Sigmoid colon (tissue), 6 donors: ENCODE measurements at regions not wholly inside any gene's neighbourhood (a gene's known extent, or its start where the extent isn't known, plus 50 kb on each side); places are given as distances from the start of the nearest gene placed in this dataset.

ENCODE experiments used
- DNase-seq: peaks from one replicate; pipeline ENCODE4 v3.0.0-alpha.2; 2019
- H3K27ac ChIP-seq, 4 donors: fragments of 200-600 bp; sonication (generic); one replicate each; pipeline ENCODE4 v1.5.1; 2016 to 2019; ENCODE audit warnings: mild to moderate bottlenecking in 1 of 4
- H3K27me3 ChIP-seq, 3 donors: fragments of 200-600 bp; sonication (generic); one replicate each; pipeline ENCODE4 v1.5.1; 2019; ENCODE audit warnings: mild to moderate bottlenecking in 1 of 3
- H3K36me3 ChIP-seq, 4 donors: fragments of 200-600 bp; sonication (generic); one replicate each; pipeline ENCODE4 v1.5.1; 2016 to 2019
- H3K4me1 ChIP-seq, 4 donors: fragments of 200-600 bp; sonication (generic); one replicate each; pipeline ENCODE4 v1.5.1; 2017 to 2019
- H3K4me3 ChIP-seq, 4 donors: fragments of 200-600 bp; sonication (generic); one replicate each; pipeline ENCODE4 v1.5.1; 2017 to 2019; ENCODE audit warnings: mild to moderate bottlenecking in 2 of 4, moderate library complexity in 1 of 4
- H3K9me3 ChIP-seq, 4 donors: fragments of 200-600 bp in 3 of 4; sonication (generic) in 3 of 4; one replicate each; pipeline versions ENCODE4 v1.5.1 to v1.6.1; 2013 to 2019
- EP300 ChIP-seq, 4 donors: sonication (generic); formaldehyde crosslinking; IDR thresholded peaks; one replicate each; pipeline ENCODE4 v1.6.1; 2017; ENCODE audit warnings: antibody characterized with exemption in 4 of 4
- POLR2A ChIP-seq, 2 donors: fragments of 450-650 bp; IDR thresholded peaks; one replicate each; pipeline ENCODE4 v1.6.1; 2016; ENCODE audit warnings: antibody characterized with exemption in 2 of 2, mild to moderate bottlenecking in 2 of 2, moderate library complexity in 2 of 2
- POLR2AphosphoS5 ChIP-seq, 4 donors: sonication (generic); formaldehyde crosslinking; IDR thresholded peaks; one replicate each; pipeline ENCODE4 v1.6.1; 2017; ENCODE audit warnings: antibody characterized with exemption in 4 of 4
- WGBS, 2 donors: extraction: QIAGEN DNeasy Blood & Tissue Kit; methylation state at CpG; one replicate each; pipeline ENCODE4 v1.1.7; 2013; 5-methylcytosine and 5-hydroxymethylcytosine counted together
- intact Hi-C: fragments of 100-400 bp; cut with DNase I; formaldehyde crosslinking; loops from one replicate; pipeline ENCODE4 v1.15.1; 2023
- TF ChIP-seq, protein P1 (sequence below), 4 experiments: fragments of 450-650 bp in 3 of 4; fragments of 200-600 bp in 1 of 4; IDR thresholded peaks; one replicate each; pipeline ENCODE4 v1.5.1; 2016 to 2019; ENCODE audit warnings: antibody characterized with exemption in 4 of 4, mild to moderate bottlenecking in 3 of 4, moderate library complexity in 2 of 4
- donor health status: healthy with polysubstance abuse.
- donor health status: healthy.

- no peak for TF ChIP-seq POLR2AphosphoS5 (IDR thresholded peaks at IDR 0.05)
- TF ChIP-seq, protein P1, sequence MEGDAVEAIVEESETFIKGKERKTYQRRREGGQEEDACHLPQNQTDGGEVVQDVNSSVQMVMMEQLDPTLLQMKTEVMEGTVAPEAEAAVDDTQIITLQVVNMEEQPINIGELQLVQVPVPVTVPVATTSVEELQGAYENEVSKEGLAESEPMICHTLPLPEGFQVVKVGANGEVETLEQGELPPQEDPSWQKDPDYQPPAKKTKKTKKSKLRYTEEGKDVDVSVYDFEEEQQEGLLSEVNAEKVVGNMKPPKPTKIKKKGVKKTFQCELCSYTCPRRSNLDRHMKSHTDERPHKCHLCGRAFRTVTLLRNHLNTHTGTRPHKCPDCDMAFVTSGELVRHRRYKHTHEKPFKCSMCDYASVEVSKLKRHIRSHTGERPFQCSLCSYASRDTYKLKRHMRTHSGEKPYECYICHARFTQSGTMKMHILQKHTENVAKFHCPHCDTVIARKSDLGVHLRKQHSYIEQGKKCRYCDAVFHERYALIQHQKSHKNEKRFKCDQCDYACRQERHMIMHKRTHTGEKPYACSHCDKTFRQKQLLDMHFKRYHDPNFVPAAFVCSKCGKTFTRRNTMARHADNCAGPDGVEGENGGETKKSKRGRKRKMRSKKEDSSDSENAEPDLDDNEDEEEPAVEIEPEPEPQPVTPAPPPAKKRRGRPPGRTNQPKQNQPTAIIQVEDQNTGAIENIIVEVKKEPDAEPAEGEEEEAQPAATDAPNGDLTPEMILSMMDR (IDR thresholded peaks at IDR 0.05), result no peak
- no peak for TF ChIP-seq POLR2A (IDR thresholded peaks at IDR 0.05)
- TF ChIP-seq EP300 (IDR thresholded peaks at IDR 0.05), result no peak
- no peak overlapping the region for H3K4me3 ChIP-seq
- peaks cover 0 to 43% (median 23%) of the 10 kb centered on the region in 4 donors for H3K4me1 ChIP-seq
- no peaks in the 10 kb centered on the region for H3K27me3 ChIP-seq
- H3K27ac ChIP-seq, result no peak overlapping the region
- 14 to 53% methylated on average over 5 of the region's 5 CpGs for WGBS, 2 donors
- H3K36me3 ChIP-seq, result no peaks in the 10 kb centered on the region
- H3K9me3 ChIP-seq, result no peaks in the 10 kb centered on the region
- intact Hi-C loops, result loop anchor here (5.0 kb wide), 1 partner anchor 108 kb away; no protein-coding TSS in a partner anchor
- no peak for DNase-seq
These were observed 87.0 kb downstream of the CD164 start for GRCh38 chr6:109295109-109295773.

DNA sequence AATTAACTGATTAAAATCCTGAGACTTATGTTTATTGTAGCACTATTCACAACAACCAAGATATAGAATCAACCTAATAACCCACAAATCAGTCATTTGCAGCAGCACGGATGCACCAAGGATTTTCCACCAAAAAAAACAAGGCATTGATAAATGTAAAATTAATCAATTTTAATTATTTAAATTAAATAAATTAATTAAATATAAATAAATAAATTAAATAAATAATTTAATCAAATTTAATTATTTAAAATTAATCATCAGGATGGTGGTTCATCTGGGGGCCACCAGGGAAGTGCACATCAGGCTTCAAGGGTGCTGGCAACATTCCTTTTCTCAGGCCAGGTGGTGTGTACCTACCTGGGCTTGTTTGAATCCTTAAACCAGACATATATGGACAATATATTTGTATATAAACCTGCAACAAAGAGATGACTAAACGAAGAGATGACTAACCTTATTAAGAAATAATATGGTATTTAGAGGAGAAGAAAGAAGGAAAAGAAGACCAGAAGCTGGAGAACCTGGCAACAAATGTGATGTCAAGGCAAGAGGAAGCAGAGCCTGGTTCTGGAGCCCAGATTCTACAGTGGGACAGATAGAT is 89.2 kb downstream of the CD164 start:
- DNase-seq, result no peak
- H3K9me3 ChIP-seq, result no peaks in the 10 kb centered on the region
- no peaks in the 10 kb centered on the region for H3K36me3 ChIP-seq
- no peak overlapping the region for H3K4me3 ChIP-seq
- WGBS, 2 donors, result 73 to 88% methylated on average over 2 of the region's 2 CpGs
- intact Hi-C loops, result no loop called here
- no peak overlapping the region for H3K27ac ChIP-seq
- H3K4me1 ChIP-seq, result peaks cover 0 to 22% (median 7%) of the 10 kb centered on the region in 4 donors
- no peaks in the 10 kb centered on the region for H3K27me3 ChIP-seq
- no peak for TF ChIP-seq POLR2AphosphoS5 (IDR thresholded peaks at IDR 0.05)
- TF ChIP-seq, protein P1 (IDR thresholded peaks at IDR 0.05), result no peak
- no peak for TF ChIP-seq EP300 (IDR thresholded peaks at IDR 0.05)
- no peak for TF ChIP-seq POLR2A (IDR thresholded peaks at IDR 0.05)

DNA sequence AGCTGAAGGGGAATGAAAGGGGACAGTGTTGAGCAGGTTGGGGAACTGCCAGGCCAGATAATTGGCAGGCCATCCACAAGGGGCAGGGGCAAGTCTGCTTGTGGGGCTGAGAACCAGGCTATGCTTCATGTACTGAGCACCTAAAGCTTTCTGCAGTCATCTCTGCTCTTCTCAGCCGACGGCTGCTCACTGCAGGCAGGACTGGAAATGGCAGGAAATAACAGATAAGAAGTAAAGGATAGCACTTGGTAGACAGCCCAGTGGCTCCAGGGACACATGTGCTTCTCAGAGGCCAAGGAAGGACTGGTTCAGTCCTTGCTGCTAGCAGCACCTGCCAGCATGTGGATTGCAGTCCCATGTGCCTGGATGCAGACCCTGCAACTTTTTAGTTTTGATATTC is 89.8 kb downstream of the CD164 start:
- no peak for DNase-seq
- Histone ChIP-seq H3K27me3 (no peaks in the 10 kb centered on the region), H3K27ac (no peak overlapping the region), H3K9me3 (no peaks in the 10 kb centered on the region), H3K4me1 (peaks cover 0 to 15% (median 3%) of the 10 kb centered on the region in 4 donors), H3K4me3 (no peak overlapping the region), H3K36me3 (no peaks in the 10 kb centered on the region)
- intact Hi-C loops, result no loop called here
- TF ChIP-seq POLR2A (IDR thresholded peaks at IDR 0.05), result no peak
- TF ChIP-seq EP300 (IDR thresholded peaks at IDR 0.05), result no peak
- TF ChIP-seq POLR2AphosphoS5 (IDR thresholded peaks at IDR 0.05), result no peak
- TF ChIP-seq, protein P1 (IDR thresholded peaks at IDR 0.05), result no peak
- 15 to 62% methylated on average over 2 of the region's 2 CpGs for WGBS, 2 donors

DNA sequence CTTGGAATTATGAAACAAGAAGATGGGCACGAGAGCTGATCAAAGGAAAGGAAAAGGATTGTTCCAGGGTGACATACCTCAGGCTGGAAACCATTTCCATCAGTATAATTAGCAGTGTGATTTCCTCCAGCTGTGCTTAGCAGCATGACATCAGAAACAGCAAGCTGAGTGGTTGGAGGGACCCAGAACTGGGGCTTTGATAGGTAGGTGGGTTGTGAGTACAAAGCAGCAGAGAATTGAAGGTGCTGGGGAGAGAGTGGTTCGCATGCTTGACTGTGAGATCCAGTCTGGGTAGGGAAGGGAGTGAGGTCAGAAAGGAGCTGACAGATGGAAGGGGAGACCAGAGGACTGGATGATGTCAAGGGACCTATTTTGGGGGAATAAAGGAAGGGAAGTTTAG is 90.4 kb downstream of the CD164 start:
- H3K4me1 ChIP-seq, result peaks cover 0 to 10% (median 3%) of the 10 kb centered on the region in 4 donors
- WGBS, 2 donors, result 62 to 69% methylated on average over 2 of the region's 2 CpGs
- no peak overlapping the region for H3K4me3 ChIP-seq
- H3K9me3 ChIP-seq, result no peaks in the 10 kb centered on the region
- intact Hi-C loops, result no loop called here
- no peak for DNase-seq
- TF ChIP-seq POLR2AphosphoS5 (IDR thresholded peaks at IDR 0.05) (no peak), POLR2A (IDR thresholded peaks at IDR 0.05) (no peak), EP300 (IDR thresholded peaks at IDR 0.05) (no peak)
- TF ChIP-seq, protein P1 (IDR thresholded peaks at IDR 0.05), result no peak
- H3K27me3 ChIP-seq, result no peaks in the 10 kb centered on the region
- no peak overlapping the region for H3K27ac ChIP-seq
- no peaks in the 10 kb centered on the region for H3K36me3 ChIP-seq
